ENCODE measurements at regions not wholly inside any gene's neighbourhood (a gene's known extent, or its start where the extent isn't known, plus 50 kb on each side); places are given as distances from the start of the nearest gene placed in this dataset.

DNA sequence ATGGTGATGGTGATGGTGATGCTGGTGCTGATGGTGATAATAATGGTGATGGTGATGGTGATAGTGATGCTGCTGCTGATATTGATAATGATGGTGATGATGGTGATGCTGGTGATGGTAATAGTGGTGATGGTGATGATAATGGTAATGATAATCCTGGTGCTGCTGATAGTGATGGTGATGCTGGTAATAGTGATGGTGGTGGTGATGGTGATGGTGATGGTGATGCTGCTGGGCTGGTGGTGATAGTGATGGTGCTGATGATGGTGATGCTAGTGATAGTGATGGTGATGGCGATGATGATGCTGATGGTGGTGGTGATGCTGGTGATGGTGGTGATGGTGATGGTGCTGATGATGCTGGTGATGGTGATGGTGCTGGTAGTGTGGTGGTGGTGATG, 58.4 kb upstream of the IGSF21 start:
- no peak overlapping the region for H3K4me2 ChIP-seq (ENCODE audit: low read depth, low read length, poor library complexity, severe bottlenecking)
- no peaks in the 10 kb centered on the region for H4K20me1 ChIP-seq (ENCODE audit: low read depth, low read length)
- no peak overlapping the region for H3K9ac ChIP-seq (ENCODE audit: low read length)
- no peaks in the 10 kb centered on the region for H3K9me2 ChIP-seq (replicated peaks; ENCODE audit: insufficient read depth, low read length)
- H3K27ac ChIP-seq (ENCODE audit: low read depth, low read length) = no peak overlapping the region
- no peak overlapping the region for H3K4me3 ChIP-seq (ENCODE audit: insufficient read depth, low read length, poor library complexity, severe bottlenecking)
- TF ChIP-seq EZH2phosphoT487 (conservative IDR thresholded peaks at IDR 0.05; ENCODE audit: low read length) = no peak
- TF ChIP-seq, protein P1, sequence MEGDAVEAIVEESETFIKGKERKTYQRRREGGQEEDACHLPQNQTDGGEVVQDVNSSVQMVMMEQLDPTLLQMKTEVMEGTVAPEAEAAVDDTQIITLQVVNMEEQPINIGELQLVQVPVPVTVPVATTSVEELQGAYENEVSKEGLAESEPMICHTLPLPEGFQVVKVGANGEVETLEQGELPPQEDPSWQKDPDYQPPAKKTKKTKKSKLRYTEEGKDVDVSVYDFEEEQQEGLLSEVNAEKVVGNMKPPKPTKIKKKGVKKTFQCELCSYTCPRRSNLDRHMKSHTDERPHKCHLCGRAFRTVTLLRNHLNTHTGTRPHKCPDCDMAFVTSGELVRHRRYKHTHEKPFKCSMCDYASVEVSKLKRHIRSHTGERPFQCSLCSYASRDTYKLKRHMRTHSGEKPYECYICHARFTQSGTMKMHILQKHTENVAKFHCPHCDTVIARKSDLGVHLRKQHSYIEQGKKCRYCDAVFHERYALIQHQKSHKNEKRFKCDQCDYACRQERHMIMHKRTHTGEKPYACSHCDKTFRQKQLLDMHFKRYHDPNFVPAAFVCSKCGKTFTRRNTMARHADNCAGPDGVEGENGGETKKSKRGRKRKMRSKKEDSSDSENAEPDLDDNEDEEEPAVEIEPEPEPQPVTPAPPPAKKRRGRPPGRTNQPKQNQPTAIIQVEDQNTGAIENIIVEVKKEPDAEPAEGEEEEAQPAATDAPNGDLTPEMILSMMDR (IDR thresholded peaks at IDR 0.05; ENCODE audit: insufficient read depth, low read length, poor library complexity, severe bottlenecking) = no peak
- no peaks in the 10 kb centered on the region for H3K27me3 ChIP-seq (ENCODE audit: low read length)
- no peak overlapping the region for H2AFZ ChIP-seq (ENCODE audit: low read depth, low read length, severe bottlenecking)
- H3K36me3 ChIP-seq (ENCODE audit: low read length) = no peaks in the 10 kb centered on the region
- H3F3A ChIP-seq (ENCODE audit: insufficient read depth) = no peaks in the 10 kb centered on the region
- H3K79me2 ChIP-seq (ENCODE audit: insufficient read depth, low read length) = no peaks in the 10 kb centered on the region
- peaks cover 8% of the 10 kb centered on the region; the same call in 1 of the 2 replicates for H3K9me3 ChIP-seq (ENCODE audit: insufficient read depth, low read length)

DNA sequence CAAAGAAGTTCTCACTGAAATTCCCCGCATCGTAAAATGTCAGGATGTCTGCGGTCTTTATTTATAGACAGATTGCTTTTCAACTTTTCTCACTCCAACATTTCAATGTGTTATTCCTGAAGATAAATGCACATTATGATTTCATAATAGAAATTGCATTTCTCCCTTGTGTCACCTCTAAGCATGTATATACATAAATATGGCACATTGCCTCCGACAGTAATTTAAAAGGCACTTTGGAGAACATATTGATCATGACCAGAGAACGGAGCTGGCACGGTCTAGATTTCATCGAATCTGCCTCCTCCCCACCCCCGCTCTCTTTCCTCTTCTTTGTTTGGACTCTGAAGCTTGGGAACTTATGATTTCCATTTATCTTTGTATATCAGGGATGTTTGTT, 54.9 kb upstream of the IGSF21 start:
- Histone ChIP-seq H3K4me3 (ENCODE audit: insufficient read depth, low read length, poor library complexity, severe bottlenecking) (no peak overlapping the region), H3K79me2 (ENCODE audit: insufficient read depth, low read length) (no peaks in the 10 kb centered on the region), H3K9ac (ENCODE audit: low read length) (no peak overlapping the region), H3K4me2 (ENCODE audit: low read depth, low read length, poor library complexity, severe bottlenecking) (no peak overlapping the region), H3K36me3 (ENCODE audit: low read length) (no peaks in the 10 kb centered on the region), H3F3A (ENCODE audit: insufficient read depth) (no peaks in the 10 kb centered on the region), H3K27me3 (ENCODE audit: low read length) (no peaks in the 10 kb centered on the region), H4K20me1 (ENCODE audit: low read depth, low read length) (no peaks in the 10 kb centered on the region), H2AFZ (ENCODE audit: low read depth, low read length, severe bottlenecking) (no peak overlapping the region), H3K9me2 (replicated peaks; ENCODE audit: insufficient read depth, low read length) (no peaks in the 10 kb centered on the region), H3K27ac (ENCODE audit: low read depth, low read length) (no peak overlapping the region), H3K9me3 (ENCODE audit: insufficient read depth, low read length) (peaks cover 8% of the 10 kb centered on the region; the same call in 1 of the 2 replicates)
- TF ChIP-seq, protein P1 (IDR thresholded peaks at IDR 0.05; ENCODE audit: insufficient read depth, low read length, poor library complexity, severe bottlenecking) = no peak
- TF ChIP-seq EZH2phosphoT487 (conservative IDR thresholded peaks at IDR 0.05; ENCODE audit: low read length) = no peak

DNA sequence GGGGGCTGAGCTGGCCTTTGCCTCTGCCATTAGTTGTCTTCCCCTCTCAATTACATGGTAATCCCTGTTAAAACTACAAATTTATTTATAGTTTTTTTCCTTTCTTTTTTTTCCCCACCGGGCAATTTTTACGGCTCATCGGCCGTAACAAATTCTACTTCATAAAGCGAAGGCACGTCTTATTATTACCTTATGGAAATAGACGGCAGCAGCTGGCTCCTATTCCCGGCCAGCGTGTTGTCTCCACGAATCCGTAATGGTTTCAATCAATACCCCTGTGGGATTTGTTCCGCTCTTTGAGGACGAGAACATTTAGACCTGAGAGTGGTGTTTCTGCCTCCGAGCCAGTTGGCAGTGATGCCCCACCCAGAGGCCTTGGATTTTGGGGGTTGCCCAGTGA, 52.4 kb upstream of the IGSF21 start:
- no peaks in the 10 kb centered on the region for H3K36me3 ChIP-seq (ENCODE audit: low read length)
- no peak overlapping the region for H2AFZ ChIP-seq (ENCODE audit: low read depth, low read length, severe bottlenecking)
- H3F3A ChIP-seq (ENCODE audit: insufficient read depth) = no peaks in the 10 kb centered on the region
- 0 out of 2 replicates have a peak, but pooled peaks cover 2% of the 10 kb centered on the region for H3K27me3 ChIP-seq (ENCODE audit: low read length)
- H3K9me2 ChIP-seq (replicated peaks; ENCODE audit: insufficient read depth, low read length) = no peaks in the 10 kb centered on the region
- H3K9me3 ChIP-seq (ENCODE audit: insufficient read depth, low read length) = no peaks in the 10 kb centered on the region
- H3K9ac ChIP-seq (ENCODE audit: low read length) = no peak overlapping the region
- no peak overlapping the region for H3K4me3 ChIP-seq (ENCODE audit: insufficient read depth, low read length, poor library complexity, severe bottlenecking)
- TF ChIP-seq, protein P1 (IDR thresholded peaks at IDR 0.05; ENCODE audit: insufficient read depth, low read length, poor library complexity, severe bottlenecking) = no peak
- TF ChIP-seq EZH2phosphoT487 (conservative IDR thresholded peaks at IDR 0.05; ENCODE audit: low read length) = no peak
- no peaks in the 10 kb centered on the region for H3K79me2 ChIP-seq (ENCODE audit: insufficient read depth, low read length)
- no peaks in the 10 kb centered on the region for H4K20me1 ChIP-seq (ENCODE audit: low read depth, low read length)
- H3K4me2 ChIP-seq (ENCODE audit: low read depth, low read length, poor library complexity, severe bottlenecking) = no peak overlapping the region
- no peak overlapping the region for H3K27ac ChIP-seq (ENCODE audit: low read depth, low read length)

All from SU-DHL-6 (cell line).